Breast epithelium (tissue), 3 donors: ENCODE measurements at regions not wholly inside any gene's neighbourhood (a gene's known extent, or its start where the extent isn't known, plus 50 kb on each side); places are given as distances from the start of the nearest gene placed in this dataset.

ENCODE experiments used
- POLR2A ChIP-seq: fragments of 450-650 bp; IDR thresholded peaks from one replicate; pipeline ENCODE4 v1.6.1; 2016; ENCODE audit warnings: antibody characterized with exemption, mild to moderate bottlenecking, moderate library complexity
- POLR2AphosphoS5 ChIP-seq, 3 donors: sonication (generic); formaldehyde crosslinking; IDR thresholded peaks; one replicate each; pipeline ENCODE4 v1.6.1; 2017; ENCODE audit warnings: antibody characterized with exemption in 3 of 3

DNA sequence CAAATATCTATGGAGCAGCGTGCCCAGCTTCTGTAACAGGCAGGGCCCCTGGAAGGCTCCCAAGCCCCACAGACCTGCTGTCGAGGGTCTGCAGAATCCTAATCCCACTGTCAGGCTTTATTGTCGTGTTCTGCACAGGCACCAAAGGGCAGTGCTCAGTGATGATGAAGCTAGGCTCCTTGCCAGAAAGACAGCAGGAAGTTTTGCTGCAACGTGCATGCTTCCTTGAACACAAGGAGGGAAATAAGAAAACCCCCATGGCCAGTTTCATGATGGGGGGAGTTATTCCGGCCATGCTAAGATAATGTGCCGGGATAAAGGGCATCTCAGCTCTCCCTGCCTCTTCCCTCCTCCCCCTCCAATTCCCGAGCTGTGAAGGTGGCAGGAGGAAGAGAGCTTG is 109.4 kb upstream of the KCNG1 start:
- TF ChIP-seq POLR2AphosphoS5 (IDR thresholded peaks at IDR 0.05), result no peak
- no peak for TF ChIP-seq POLR2A
